ENCODE measurements at regions not wholly inside any gene's neighbourhood (a gene's known extent, or its start where the extent isn't known, plus 50 kb on each side); places are given as distances from the start of the nearest gene placed in this dataset.

DNA sequence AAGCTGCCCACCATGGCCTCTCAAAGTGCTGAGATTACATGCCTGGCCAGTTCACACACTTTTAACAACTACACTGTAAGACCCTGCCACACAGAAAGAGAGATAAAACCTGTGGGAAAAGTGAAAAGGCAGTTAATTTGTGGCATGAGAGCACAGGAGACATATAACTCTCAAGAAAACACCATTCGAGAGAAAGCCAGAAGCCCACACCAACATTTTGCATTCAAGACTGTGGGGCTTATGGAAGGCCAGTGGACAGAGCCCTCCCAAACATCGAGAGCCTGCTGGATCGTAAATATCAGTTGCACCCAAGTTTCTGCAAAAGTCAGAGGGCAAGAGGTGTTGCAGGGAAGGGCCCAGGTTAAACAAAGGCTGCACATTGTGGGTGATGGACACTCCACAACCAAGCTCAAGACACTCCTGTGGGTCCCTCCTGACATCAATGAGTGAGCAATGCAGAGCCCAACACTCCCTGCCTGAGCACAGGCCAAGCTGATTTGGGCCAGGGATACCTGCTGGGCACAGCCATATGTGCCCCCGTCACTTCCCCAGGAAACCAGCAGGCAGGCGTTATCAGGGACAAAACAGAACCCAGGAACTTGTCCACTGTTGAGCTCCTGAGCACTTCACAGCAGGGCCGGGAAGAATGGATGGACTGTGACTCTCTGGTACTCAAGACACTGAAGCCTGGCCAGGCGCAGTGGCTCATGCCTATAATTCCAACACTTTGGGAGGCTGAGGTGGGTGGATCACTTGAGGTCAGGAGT is 114.4 kb downstream of the ZFP36L2 start:
- ChIA-PET POLR2A (no interaction called here), CTCF (interaction anchor here (0.7 kb wide), 3 partner anchors 12 to 168 kb away, joined by 3 to 4 read pairs (median 3); no protein-coding TSS in a partner anchor)
- Mint-ChIP-seq H3K36me3 (ENCODE audit: low read depth) (no peaks in the 10 kb centered on the region), H3K4me1 (no peaks in the 10 kb centered on the region), H3K9me3 (no peaks in the 10 kb centered on the region), H3K27ac (no peak overlapping the region), H3K4me3 (no peak overlapping the region), H3K27me3 (no peaks in the 10 kb centered on the region)
- no peak for DNase-seq

DNA sequence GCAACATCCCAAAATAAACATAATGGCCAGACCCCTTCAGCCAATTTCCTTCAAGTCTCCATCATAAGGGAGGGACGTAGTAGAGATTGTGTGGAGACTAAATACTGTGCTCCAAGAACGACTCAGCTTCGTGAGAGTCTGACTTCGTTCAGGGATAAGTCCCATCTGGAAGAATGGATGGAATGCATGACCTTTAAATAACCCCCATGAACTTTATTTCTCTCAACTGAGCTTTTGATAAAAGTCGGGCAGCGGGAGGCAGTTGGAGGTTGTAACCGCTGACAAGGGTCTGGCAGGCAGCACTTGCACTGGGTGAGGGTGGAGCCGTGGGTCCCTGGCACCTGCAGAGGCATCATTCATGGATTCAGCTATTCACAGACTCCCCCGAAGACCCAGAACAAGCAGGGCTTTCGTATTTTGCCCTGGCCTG is 115.9 kb downstream of the ZFP36L2 start:
- Mint-ChIP-seq H3K27me3 (no peaks in the 10 kb centered on the region), H3K4me3 (no peak overlapping the region), H3K4me1 (no peaks in the 10 kb centered on the region), H3K36me3 (ENCODE audit: low read depth) (no peaks in the 10 kb centered on the region), H3K27ac (no peak overlapping the region), H3K9me3 (no peaks in the 10 kb centered on the region)
- DNase-seq: no peak
- ChIA-PET CTCF (interaction anchor here (1.0 kb wide), 1 partner anchor 119 kb away, joined by 4 read pairs; no protein-coding TSS in a partner anchor), POLR2A (no interaction called here)

DNA sequence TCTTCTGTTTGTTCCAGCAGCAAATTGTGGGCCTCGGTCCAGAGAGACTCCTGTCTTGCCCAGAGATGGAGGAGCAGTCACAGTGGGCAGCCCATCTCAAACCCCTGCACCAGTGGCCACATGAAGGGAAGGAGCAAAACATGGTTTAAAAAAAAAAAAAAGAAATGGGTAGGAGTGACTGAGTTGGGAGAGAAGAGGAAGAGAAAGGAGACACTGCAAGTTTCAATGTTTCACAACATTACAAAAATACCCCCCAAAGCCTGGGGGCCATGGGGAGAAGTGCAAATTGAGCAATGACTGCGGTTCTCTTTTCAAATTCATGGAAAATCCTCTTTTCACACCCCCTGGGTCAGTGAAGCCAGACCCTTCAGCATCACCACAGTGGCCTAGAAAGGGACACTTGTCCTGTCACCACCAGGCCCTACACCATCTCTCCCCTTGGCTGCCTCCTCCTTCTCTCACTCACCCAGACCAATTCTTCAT is 117.1 kb downstream of the ZFP36L2 start:
- CTCF ChIA-PET: no interaction called here

DNA sequence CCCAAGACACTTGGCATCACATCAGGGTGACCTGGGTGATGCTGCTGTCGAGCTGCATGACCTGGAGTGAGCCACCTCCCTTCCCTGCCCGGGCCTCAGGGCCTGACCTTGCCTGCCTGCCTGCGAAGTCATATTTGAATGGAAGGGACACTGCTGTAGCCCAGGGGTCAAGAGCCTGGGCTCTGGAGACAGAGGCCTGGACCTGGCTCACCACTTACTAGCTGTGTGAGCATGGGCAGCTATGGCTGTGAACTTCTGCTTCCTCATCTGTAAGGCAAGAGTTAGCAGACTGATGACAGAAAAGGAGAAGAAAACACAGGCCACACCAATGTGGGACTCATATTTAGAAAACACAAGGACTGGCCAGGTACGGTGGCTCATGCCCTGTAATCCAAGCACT is 118.7 kb downstream of the ZFP36L2 start:
- no peak overlapping the region for H3K27ac Mint-ChIP-seq
- POLR2A ChIA-PET: interaction anchor here (0.6 kb wide), 1 partner anchor 120 kb away, joined by 3 read pairs; no protein-coding TSS in a partner anchor
- no peaks in the 10 kb centered on the region for H3K27me3 Mint-ChIP-seq
- peaks cover 2% of the 10 kb centered on the region for H3K9me3 Mint-ChIP-seq
- DNase-seq: no peak
- CTCF ChIA-PET: no interaction called here
- peaks cover 3% of the 10 kb centered on the region for H3K36me3 Mint-ChIP-seq (ENCODE audit: low read depth)
- no peaks in the 10 kb centered on the region for H3K4me1 Mint-ChIP-seq
- H3K4me3 Mint-ChIP-seq: no peak overlapping the region

More for the DNA sequence above, 117.1 kb downstream of the ZFP36L2 start:
- H3K4me1 Mint-ChIP-seq: no peaks in the 10 kb centered on the region
- no peak overlapping the region for H3K27ac Mint-ChIP-seq
- no peaks in the 10 kb centered on the region for H3K27me3 Mint-ChIP-seq
- POLR2A ChIA-PET: no interaction called here
- DNase-seq: no peak
- no peak overlapping the region for H3K4me3 Mint-ChIP-seq
- no peaks in the 10 kb centered on the region for H3K9me3 Mint-ChIP-seq
- H3K36me3 Mint-ChIP-seq (ENCODE audit: low read depth): peaks cover under 1% of the 10 kb centered on the region

DNA sequence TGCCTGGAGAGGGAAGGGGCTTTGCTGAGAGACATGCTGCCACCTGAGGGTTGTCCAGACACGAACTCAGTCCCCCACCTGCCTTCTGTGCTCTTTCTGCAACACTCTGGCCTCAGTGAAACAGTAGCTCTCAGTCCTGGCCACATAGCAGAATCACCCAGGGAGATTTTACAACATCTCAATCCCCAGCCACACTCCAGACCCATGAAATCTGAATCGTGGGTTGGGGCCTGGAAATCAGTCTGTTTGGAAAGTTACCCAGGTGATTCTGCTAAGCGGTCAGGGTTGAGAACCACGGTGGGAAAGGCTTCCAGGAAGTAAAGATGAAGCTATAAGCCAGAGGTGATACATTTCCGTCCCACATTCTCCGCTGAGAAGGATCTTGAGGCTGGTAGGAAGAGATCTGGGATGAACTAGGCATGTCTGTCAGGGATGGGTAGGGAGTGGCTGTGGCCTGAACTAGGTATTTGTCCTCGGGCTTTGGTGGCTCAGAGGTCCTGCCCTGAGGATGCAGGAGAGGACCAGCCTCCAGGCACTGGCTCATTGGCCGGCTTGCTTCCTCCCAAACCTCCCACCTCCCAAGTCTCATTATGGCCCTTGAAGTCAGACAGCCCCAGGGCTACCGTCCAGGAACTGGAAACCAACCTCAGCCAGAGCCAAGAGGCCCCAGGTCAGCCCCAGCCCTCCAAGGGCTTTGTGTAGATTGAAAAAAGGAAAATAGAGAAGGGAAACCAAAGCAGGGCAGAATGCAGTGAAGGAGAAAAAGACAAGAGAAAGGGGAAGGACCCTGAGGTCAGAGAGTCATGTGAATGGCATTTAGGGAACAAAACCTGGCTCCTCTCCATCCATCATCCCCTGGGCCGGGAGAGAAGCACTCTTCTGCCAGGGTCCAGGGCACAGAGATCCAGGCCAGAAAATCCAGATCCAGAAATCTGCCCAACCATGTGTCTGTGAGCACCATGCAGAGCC is 119.6 kb downstream of the ZFP36L2 start:
- CTCF ChIA-PET: no interaction called here

DNA sequence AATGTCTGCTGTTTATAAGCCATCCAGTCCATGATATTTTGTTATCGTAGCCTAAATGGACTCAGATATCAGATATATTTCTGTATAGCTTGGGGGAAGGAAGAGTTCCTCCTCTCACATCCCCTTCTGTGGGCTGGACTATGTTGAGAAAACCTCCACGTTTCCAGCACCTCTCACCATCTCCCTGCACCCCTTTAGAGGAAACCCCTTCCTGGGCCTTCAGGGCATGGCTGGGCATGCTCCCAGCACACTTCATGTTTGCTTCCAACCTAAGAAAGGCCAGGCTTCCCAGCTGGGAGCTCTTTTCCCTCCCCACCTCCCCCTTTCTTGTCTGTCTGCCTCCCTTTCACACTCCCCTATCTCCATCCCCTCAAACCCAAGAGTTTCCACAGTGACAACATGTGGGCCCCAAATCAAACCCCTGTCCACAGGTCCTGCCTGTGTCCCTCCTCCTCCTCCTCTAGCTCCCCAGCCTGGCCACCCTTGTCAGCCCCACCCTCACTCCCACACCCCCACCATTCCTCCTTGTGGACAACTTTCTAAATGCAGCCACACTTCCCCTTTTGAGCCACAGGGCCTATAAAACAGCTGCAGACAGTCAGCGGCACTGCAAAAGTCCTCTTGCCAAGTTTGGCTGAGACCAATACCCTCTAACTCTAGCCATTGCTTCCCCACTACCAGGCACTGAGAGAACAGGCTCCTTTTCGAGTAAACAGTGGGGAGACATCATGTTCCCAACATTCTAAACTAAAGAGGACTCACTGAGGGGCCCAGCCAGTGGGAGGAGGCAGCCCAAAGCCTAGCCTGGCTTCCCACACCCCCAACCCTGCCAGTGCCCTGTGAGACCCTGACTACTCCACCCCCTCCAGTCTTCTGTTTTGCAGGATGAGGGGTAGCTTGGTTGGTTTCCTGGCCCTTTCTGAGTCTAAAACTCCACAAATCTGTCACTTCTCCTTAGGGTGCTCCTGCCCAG is 120.5 kb downstream of the ZFP36L2 start:
- Mint-ChIP-seq H3K4me1 (no peaks in the 10 kb centered on the region), H3K36me3 (ENCODE audit: low read depth) (peaks cover 3% of the 10 kb centered on the region), H3K4me3 (no peak overlapping the region), H3K27me3 (no peaks in the 10 kb centered on the region), H3K9me3 (peaks cover 2% of the 10 kb centered on the region), H3K27ac (no peak overlapping the region)
- POLR2A ChIA-PET: no interaction called here
- no peak for DNase-seq
- CTCF ChIA-PET: no interaction called here

More for the DNA sequence above, 119.6 kb downstream of the ZFP36L2 start:
- Mint-ChIP-seq H3K36me3 (ENCODE audit: low read depth) (peaks cover 3% of the 10 kb centered on the region), H3K9me3 (peaks cover 2% of the 10 kb centered on the region), H3K4me1 (no peaks in the 10 kb centered on the region), H3K27ac (no peak overlapping the region), H3K4me3 (no peak overlapping the region), H3K27me3 (no peaks in the 10 kb centered on the region)
- POLR2A ChIA-PET: no interaction called here
- DNase-seq: no peak

DNA sequence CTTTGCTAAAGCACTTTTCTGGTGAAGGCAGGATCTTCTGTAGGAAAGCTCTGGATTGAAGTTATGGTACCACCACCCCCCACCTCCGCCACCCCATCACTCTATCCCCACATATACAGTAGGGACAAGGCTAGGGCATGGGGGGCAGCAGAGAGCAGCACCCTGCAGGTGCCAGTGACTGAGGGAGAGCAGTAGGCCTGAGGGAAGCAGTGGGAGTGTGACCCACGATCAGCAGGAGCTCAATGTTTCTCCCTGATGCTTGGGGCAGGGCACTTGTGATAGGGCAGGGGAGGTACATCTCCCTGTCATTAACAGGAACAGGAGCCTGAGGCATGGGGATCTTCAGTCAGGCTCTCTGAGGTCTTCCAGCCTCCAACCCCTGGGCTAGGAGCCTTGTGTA is 121.6 kb downstream of the ZFP36L2 start:
- ChIA-PET POLR2A (no interaction called here), CTCF (interaction anchor here (1.1 kb wide), 1 partner anchor 22 kb away, joined by 3 read pairs; no protein-coding TSS in a partner anchor)
- DNase-seq: no peak
- H3K9me3 Mint-ChIP-seq: peaks cover 2% of the 10 kb centered on the region
- peaks cover 3% of the 10 kb centered on the region for H3K27me3 Mint-ChIP-seq
- peaks cover 3% of the 10 kb centered on the region for H3K36me3 Mint-ChIP-seq (ENCODE audit: low read depth)
- no peaks in the 10 kb centered on the region for H3K4me1 Mint-ChIP-seq
- H3K4me3 Mint-ChIP-seq: no peak overlapping the region
- no peak overlapping the region for H3K27ac Mint-ChIP-seq

DNA sequence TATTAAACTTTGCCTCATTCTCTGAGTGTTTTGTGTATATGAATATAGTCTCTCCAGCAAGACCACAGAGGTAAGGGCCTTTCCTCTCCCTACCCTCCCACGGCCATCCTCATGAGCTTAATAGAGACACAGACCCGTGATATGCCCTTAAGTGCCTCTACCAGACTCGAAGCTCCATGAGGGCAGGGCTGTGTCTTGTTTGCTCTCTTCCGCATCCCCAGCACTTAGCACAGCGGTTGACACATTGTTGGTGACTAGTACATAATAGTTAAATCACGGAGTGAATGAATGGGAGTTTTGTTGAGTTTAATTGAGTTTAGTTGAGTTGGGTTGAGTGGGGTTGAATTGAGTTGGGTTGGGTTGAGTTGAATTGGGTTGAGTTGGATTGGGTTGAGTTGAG is 122.3 kb downstream of the ZFP36L2 start:
- Mint-ChIP-seq H3K4me1 (no peaks in the 10 kb centered on the region), H3K36me3 (ENCODE audit: low read depth) (peaks cover 3% of the 10 kb centered on the region), H3K27me3 (peaks cover 4% of the 10 kb centered on the region), H3K4me3 (no peak overlapping the region), H3K27ac (no peak overlapping the region), H3K9me3 (peaks cover 2% of the 10 kb centered on the region)
- DNase-seq: no peak
- CTCF ChIA-PET: interaction anchor here (1.1 kb wide), 1 partner anchor 23 kb away, joined by 3 read pairs; no protein-coding TSS in a partner anchor
- POLR2A ChIA-PET: no interaction called here

DNA sequence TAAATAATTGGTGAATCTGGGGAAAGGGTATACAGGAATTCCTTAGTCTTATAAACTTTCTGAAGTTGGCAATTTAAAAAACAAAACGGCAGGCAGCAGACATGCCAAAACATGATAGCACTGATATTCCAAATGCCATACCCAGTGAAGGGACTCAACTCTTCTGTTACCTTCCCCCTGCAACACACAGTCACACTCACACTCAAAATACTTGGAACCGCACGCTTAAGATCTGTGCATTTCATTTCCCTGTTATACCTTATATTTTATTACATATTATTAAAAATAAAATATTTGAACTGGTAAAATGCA is 123.4 kb downstream of the ZFP36L2 start:
- H3K9me3 Mint-ChIP-seq: peaks cover 2% of the 10 kb centered on the region
- no peak overlapping the region for H3K27ac Mint-ChIP-seq
- peaks cover 4% of the 10 kb centered on the region for H3K27me3 Mint-ChIP-seq
- CTCF ChIA-PET: no interaction called here
- POLR2A ChIA-PET: no interaction called here
- DNase-seq: no peak
- H3K4me1 Mint-ChIP-seq: no peaks in the 10 kb centered on the region
- H3K4me3 Mint-ChIP-seq: no peak overlapping the region
- H3K36me3 Mint-ChIP-seq (ENCODE audit: low read depth): peaks cover 3% of the 10 kb centered on the region

DNA sequence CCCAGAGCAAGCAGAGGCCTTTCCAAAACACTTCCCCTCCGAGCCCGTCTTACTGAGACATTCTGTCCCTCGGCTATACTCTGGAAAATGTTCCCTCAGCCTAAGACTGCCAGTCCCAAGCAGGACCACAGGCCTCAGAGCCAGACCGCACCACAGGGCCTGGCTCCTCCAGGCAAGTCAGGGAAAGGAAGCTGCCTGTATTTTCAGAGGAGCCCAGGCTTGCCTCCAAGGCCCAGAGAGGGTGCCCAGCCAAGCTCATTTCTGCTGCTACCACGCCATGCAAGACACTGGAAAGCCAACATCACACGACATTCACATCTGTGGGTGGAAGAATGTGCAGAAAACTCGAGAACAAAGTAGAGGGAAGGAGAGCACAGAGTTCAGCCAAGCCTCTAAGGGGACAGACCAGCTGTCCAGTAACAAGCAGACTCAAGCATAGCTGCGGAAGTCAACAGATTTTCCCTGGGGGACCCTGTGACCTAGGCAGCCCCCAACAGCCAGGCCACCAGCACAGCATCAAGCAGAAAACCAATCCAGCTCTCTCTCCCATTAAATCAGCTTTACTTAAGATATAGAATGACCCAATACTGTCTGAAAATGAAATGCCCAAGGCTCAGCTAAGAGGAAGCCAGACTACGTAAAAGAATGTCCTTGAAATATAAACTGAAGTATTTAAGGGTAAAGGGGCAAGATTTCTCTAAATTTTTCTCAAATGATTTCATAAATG is 123.9 kb downstream of the ZFP36L2 start:
- Mint-ChIP-seq H3K27me3 (peaks cover 4% of the 10 kb centered on the region), H3K9me3 (peaks cover 2% of the 10 kb centered on the region), H3K4me1 (no peaks in the 10 kb centered on the region), H3K4me3 (no peak overlapping the region), H3K27ac (no peak overlapping the region), H3K36me3 (ENCODE audit: low read depth) (peaks cover 6% of the 10 kb centered on the region)
- ChIA-PET CTCF (no interaction called here), POLR2A (interaction anchor here (0.5 kb wide), 1 partner anchor 1796 kb away, joined by 3 read pairs; no protein-coding TSS in a partner anchor)
- DNase-seq: no peak

DNA sequence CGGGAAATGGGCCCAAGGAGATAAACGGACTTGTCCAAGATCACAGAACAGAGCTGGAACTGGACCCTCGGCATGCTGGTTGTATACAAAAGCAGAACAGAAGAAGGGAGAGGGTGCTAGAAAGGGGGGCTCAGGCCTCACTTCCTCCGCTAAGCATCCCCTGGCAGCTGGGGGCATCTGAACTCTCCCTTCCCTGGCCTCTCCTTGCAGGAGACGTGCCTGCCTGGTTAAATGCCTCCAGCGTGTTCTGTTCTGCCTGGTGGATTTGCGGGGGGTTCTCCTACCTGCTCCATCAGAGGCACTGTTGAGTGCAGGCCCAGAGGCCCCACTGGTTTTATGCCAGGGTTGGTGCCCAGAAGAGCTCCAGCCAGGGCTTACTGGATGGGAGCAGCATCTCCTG is 124.7 kb downstream of the ZFP36L2 start:
- H3K4me1 Mint-ChIP-seq: no peaks in the 10 kb centered on the region

More for the DNA sequence above, 124.7 kb downstream of the ZFP36L2 start:
- H3K27ac Mint-ChIP-seq: no peak overlapping the region
- ChIA-PET POLR2A (interaction anchor here (0.5 kb wide), 2 partner anchors 229 to 1797 kb away, joined by 3 read pairs; no protein-coding TSS in a partner anchor), CTCF (no interaction called here)
- peaks cover 8% of the 10 kb centered on the region for H3K36me3 Mint-ChIP-seq (ENCODE audit: low read depth)
- H3K4me3 Mint-ChIP-seq: no peak overlapping the region
- peaks cover 4% of the 10 kb centered on the region for H3K27me3 Mint-ChIP-seq
- H3K9me3 Mint-ChIP-seq: peaks cover 5% of the 10 kb centered on the region
- no peak for DNase-seq

All from activated CD4-positive, alpha-beta memory T cell treated with anti-CD3 and anti-CD28 coated beads, Interleukin-2, amount 10 ng/mL, durations not matched to agents 7 days and 5 days (primary cell).